NT2/D1 (cell line): ENCODE measurements at regions not wholly inside any gene's neighbourhood (a gene's known extent, or its start where the extent isn't known, plus 50 kb on each side); places are given as distances from the start of the nearest gene placed in this dataset.

Source experiments
- YY1 ChIP-seq: IDR thresholded peaks from 2 replicates; pipeline ENCODE4 v1.6.1; 2011; ENCODE audit not compliant: insufficient read length, insufficient read depth
- ZNF274 ChIP-seq: IDR thresholded peaks from 2 replicates; pipeline ENCODE4 v1.6.1; 2011; ENCODE audit warnings: mild to moderate bottlenecking, low read depth, low read length

DNA sequence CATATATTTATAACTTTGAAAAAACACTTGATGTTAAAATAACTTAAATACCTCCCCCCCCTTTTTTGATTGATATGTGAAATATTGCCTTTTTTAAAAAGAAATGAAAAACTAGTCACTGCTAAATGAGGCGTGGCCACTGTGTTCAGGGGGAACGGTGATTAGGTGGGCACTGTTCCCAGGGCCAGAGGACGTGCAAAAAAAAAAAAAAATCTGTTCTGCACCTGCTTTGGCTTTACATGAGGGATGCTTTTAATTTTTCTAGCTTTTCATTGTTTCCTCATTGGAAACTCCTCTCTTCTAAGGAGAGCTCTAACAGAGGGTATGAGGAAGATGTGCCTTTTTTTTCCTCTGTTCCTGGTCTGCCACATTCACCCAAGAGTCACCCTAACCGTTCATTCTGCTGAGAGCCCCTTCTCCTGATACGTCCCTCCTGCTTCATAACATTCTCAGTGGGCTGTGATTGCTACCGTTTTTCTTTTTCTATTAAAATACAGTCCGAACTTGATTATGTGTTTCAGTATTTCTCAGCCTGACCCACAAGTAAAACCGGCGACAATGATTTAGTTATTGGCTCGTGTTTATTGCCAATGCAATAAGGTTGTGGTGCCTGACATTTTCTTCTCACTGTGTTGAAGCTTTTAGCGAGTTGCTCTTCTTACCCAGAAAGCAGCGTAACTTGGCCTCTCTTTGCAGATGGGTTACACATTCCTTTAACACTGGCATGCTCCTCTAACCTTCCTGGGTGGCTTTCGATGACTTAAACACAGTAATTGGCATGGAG is 64.8 kb upstream of the ZNF536 start:
- TF ChIP-seq YY1 (no peak), ZNF274 (no peak)
